HEK293T (cell line): ENCODE measurements at regions not wholly inside any gene's neighbourhood (a gene's known extent, or its start where the extent isn't known, plus 50 kb on each side); places are given as distances from the start of the nearest gene placed in this dataset.

Experiments used
- ARNT ChIP-seq: fragments of 450-650 bp; IDR thresholded peaks from 2 replicates; pipeline ENCODE4 v1.6.1; 2017; ENCODE audit warnings: mild to moderate bottlenecking
- BHLHE40 ChIP-seq: fragments of 450-650 bp; IDR thresholded peaks from 2 replicates; pipeline ENCODE4 v1.6.1; 2016; ENCODE audit warnings: mild to moderate bottlenecking, moderate library complexity, borderline replicate concordance
- ELF4 ChIP-seq: fragments of 450-650 bp; IDR thresholded peaks from 2 replicates; pipeline ENCODE4 v1.6.1; 2017; ENCODE audit warnings: antibody characterized with exemption
- FOXK2 ChIP-seq: fragments of 450-650 bp; IDR thresholded peaks from 2 replicates; pipeline ENCODE4 v1.6.1; 2016; ENCODE audit warnings: mild to moderate bottlenecking
- FOXM1 ChIP-seq: fragments of 450-650 bp; IDR thresholded peaks from 2 replicates; pipeline ENCODE4 v1.6.1; 2017; ENCODE audit warnings: mild to moderate bottlenecking, borderline replicate concordance
- HDGF ChIP-seq: fragments of 450-650 bp; IDR thresholded peaks from 2 replicates; pipeline ENCODE4 v1.6.1; 2017; ENCODE audit warnings: antibody characterized with exemption, borderline replicate concordance
- LEF1 ChIP-seq: fragments of 450-650 bp; IDR thresholded peaks from 2 replicates; pipeline ENCODE4 v1.6.1; 2017; ENCODE audit warnings: mild to moderate bottlenecking, borderline replicate concordance
- NFRKB ChIP-seq: fragments of 450-650 bp; IDR thresholded peaks from 2 replicates; pipeline ENCODE4 v1.6.1; 2016; ENCODE audit warnings: mild to moderate bottlenecking, moderate library complexity
- SP1 ChIP-seq: fragments of 450-650 bp; IDR thresholded peaks from 2 replicates; pipeline ENCODE4 v1.6.1; 2017
- SUZ12 ChIP-seq: fragments of 450-650 bp; IDR thresholded peaks from 2 replicates; pipeline ENCODE4 v1.6.1; 2016; ENCODE audit warnings: mild to moderate bottlenecking
- TARDBP ChIP-seq: fragments of 450-650 bp; IDR thresholded peaks from 2 replicates; pipeline ENCODE4 v1.6.1; 2016
- ZNF384 ChIP-seq: fragments of 450-650 bp; IDR thresholded peaks from 2 replicates; pipeline ENCODE4 v1.6.1; 2016

DNA sequence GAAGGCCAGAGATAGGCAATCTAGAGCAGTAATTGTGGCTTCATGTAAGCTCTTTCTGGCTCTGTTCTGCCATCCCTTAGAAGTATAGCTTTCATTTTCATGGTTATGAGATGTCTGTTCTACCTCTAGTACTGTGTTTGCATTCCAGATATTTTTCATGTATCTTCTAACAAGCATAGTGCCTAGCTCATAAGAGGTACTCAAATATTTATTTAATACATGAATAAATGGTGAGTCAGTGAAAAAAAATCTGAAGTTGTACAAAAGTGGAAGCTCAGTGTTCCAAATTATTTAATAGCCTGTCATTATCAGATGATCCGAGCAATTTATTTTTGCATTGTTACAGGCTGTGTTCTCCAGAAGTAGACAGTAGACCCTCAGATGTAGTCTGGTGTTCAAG lies 64.3 kb downstream of the OXSM start:
- TF ChIP-seq SUZ12 (no peak), FOXK2 (no peak), FOXM1 (no peak), TARDBP (no peak), ELF4 (no peak), ZNF384 (no peak), ARNT (no peak), NFRKB (no peak), SP1 (no peak), HDGF (no peak), LEF1 (no peak), BHLHE40 (no peak)
